GM18870 (cell line): ENCODE measurements at regions not wholly inside any gene's neighbourhood (a gene's known extent, or its start where the extent isn't known, plus 50 kb on each side); places are given as distances from the start of the nearest gene placed in this dataset.
"Not testable (repeated sequence)": the region's sequence is repeated elsewhere in the genome, so short reads cannot be mapped to it uniquely, and the experiment has no call there.

Experiments
- ATAC-seq: cut with Tn5 transposase; IDR thresholded peaks from one replicate; pipeline ENCODE4 v1.9.1; 2021; ENCODE audit warnings: moderate library complexity; ENCODE audit not compliant: unreplicated experiment

DNA sequence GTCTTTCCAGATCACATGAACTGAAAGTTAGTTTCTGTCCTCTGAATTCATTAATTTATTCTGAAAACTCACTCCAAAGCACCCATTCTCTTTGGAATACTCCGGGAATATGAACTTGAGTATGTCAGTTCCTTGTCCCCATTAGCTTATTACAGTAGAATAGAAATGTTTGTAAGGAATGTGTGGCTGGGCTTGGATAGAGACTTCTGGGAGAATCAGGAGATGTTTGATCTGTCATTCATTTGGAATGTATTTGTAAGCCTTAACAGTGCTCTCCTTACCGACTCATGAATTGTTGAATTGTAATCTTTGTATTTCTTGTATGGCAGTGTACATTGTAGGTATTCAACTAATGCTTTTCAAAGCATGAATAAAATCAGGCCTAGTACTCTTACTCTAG, 548.4 kb downstream of the LRRC70 start:
- ATAC-seq = no peak

DNA sequence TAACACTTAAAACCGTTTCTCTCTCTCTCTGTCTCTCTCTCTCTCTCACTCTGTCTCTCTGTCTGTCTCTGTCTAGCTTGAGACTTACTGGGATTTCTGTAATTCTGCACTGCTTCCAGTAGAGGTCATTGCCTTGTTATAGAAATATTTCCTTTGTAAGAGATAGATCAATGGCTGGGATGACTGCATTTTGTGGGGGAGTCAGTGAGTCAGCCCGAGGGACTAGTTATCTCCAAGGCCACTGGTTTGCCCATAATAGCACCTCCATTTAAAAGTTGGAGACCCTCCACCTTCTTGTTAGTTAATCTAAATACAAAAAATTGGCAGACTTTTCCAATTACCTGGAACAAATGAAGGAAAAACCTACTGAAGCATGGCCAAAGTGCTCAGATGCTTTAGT, 547.2 kb downstream of the LRRC70 start:
- peak; percentile 94 for ATAC-seq

- no peak for ATAC-seq
Observed at GRCh38 chr5:63125392-63125791, 546.8 kb downstream of the LRRC70 start.

- no peak for ATAC-seq
Observed at GRCh38 chr5:63124266-63124665, 545.6 kb downstream of the LRRC70 start.

- ATAC-seq = no peak
Observed at GRCh38 chr5:63121471-63121870, 542.9 kb downstream of the LRRC70 start.

GRCh38 chr5:63118221-63118620, 539.6 kb downstream of the LRRC70 start:
- no peak for ATAC-seq

GRCh38 chr5:63111891-63112290, 533.3 kb downstream of the LRRC70 start:
- ATAC-seq = no peak

- ATAC-seq = no peak
Observed at GRCh38 chr5:63101870-63102269, 523.3 kb downstream of the LRRC70 start.

DNA sequence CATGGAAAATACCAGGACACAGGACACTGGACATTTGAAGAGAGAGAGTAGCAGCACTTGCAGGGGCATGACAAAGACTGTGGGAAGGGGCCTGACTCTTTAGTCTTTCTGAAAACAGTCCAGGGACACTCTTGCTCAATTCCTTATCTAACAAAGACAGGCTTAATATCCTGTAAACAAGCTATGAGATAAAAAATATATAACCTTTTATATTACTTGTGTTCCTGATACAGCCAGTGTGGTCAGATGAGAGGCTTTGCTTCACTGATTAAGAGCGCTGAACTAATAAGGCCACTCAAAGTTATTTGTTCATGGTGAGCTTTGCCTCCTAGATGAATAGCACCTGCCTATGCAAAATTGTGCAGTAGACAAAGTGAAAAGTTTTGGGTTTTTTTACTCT, 518.7 kb downstream of the LRRC70 start:
- ATAC-seq = no peak

DNA sequence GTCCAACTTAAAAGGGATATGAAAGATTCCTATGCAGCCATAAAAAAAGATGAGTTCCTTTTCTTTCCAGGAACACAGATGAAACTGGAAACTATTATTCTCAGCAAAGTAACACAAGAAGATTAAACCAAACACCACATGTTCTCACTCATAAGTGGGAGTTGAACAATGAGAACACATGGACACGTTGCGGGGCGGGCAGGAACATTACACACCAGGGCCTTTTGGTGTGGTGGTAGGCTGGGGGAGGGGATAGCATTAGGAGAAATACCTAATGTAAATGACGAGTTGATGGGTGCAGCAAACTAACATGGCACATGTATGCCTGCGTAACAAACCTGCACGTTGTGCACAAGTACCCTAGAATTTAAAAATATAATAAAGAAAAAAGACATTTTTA, 516.1 kb downstream of the LRRC70 start:
- no peak for ATAC-seq

DNA sequence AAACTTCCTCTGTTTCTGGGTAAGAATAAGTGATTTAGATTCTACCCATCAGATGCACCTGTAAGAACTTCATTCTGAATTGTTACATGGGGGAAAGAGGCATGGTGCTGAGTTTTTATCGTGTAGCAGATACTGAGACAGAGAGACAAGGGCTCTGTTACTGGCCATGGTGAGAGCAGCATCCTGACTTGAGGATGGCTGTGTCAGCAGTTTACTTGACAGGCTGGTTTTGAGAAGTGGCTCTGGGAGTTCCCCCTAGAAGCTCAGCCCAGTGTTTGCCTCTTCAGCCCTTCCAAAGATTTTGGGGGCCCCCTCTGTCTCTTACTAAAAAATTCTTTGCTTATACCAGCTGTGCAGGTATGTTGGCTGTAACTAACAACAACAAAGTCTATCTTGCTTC, 510.5 kb downstream of the LRRC70 start:
- ATAC-seq = no peak

GRCh38 chr5:63085561-63085960, 506.9 kb downstream of the LRRC70 start:
- no peak for ATAC-seq

DNA sequence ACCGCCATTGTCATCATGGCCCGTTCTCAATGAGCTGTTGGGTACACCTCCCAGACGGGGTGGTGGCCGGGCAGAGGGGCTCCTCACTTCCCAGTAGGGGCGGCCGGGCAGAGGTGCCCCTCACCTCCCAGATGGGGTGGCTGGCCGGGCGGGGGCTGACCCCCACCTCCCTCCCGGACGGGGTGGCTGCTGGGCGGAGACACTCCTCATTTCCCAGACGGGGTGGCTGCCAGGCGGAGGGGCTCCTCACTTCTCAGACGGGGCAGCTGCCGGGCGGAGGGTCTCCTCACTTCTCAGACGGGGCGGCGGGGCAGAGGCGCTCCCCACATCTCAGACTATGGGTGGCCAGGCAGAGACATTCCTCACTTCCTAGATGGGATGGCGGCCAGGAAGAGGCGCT, 505.1 kb downstream of the LRRC70 start:
- ATAC-seq = not testable (repeated sequence)

DNA sequence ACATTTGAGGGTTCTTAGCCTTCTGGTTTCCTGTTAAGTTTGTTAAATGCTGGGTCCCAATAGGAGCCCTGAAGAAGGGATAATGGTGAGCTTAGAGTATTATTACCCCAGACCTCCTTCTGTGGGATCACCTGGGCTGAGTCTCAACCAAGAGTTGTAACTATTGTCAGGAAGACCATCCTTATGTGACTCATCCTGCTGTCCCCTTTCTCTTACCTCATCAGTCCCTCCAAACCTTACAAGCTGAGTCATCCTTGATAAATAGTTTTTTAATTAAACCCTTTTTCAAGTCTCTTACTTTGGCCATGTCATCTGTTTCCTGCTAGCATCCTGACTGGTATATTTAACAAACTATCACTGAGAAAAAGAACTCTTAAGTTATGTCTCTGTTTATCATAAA, 502.8 kb downstream of the LRRC70 start:
- no peak for ATAC-seq

DNA sequence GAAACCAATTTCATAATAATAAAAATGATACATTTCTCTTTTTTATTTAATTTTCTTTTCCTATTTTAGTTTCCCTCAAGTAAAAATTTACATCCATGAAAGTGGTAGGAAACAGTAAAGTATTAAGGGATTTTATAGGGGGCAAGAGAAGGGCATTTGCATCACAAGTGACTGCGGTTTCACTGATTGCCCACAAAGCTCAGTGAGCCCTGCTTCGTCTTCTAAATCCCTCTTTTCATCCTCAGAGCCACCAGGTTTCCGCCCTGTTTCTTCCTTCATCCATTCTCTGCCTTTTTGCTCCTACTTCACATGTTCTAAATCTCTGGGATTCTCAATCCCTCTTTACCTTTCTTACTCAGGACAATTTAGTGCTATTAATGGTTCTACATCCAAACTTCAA, 491.4 kb downstream of the LRRC70 start:
- no peak for ATAC-seq

- ATAC-seq = no peak
Observed at GRCh38 chr5:63055421-63055820, 476.8 kb downstream of the LRRC70 start.

DNA sequence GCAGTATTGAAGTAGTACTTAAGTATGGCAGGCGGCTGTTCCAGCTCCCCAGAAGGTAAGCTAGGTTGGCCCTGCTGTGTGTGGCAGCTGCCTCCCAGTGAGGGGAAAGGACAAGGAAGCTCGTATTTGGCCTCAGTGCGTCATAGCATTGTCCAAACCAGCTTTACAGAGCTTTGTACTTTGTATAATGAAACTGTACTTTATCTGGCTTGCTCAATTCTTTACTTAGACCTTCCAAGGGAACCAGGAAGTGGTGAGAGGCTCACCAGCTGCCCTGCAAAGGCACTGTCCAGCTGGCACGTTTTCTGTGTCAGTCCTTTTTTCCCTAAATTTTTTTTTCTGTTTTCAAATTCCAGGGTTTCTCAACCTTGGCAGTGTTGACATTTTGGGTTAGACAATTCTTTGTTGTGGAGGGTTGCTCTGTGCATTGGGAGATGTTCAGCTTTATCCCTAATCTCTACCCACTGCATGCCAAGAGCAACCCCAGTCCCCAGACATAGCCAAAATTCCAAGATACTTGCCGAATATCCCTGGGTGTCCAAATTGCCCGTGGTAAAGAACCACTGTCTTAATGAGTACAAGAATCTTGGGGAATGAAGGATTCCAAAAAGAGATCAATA, 474.5 kb downstream of the LRRC70 start:
- no peak for ATAC-seq

DNA sequence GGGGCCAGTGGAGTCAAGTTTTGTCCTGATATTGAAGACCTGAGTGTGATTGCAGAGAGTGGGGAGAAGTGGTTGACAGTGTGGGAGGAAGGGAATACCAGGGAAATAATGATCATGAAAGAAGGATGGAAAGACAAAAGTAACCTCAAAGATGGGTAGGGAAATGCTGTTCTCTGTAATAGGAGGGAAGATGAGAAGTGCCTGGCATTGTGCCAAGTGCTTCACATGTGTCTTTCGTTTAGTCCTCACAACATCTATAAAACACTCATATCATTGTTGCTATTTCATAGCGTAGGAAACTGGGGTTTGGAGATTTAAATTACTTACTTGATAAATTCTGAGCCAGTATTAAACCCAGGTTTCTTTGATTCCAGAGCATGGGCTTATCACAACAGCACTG, 472.3 kb downstream of the LRRC70 start:
- no peak for ATAC-seq

GRCh38 chr5:63049935-63050334, 471.3 kb downstream of the LRRC70 start:
- ATAC-seq = no peak

DNA sequence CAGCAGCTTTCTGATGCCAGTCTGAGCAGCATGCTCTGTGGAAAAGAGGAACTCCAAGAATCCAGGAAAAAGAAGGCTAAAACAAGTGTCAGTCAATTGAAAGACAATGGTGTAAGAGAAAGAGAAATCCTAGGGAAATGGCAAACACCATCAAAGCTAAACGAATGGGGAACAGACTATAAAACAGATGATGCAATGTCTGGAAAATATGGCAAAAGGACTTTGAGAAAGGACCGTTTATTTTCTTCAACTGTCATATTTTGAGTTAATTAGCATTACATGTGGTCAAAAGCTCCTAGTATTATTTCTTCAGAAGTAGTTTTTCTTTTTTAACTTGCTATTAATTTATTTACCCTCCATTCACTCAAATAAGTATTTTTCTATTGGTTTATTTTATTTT, 465.2 kb downstream of the LRRC70 start:
- no peak for ATAC-seq

DNA sequence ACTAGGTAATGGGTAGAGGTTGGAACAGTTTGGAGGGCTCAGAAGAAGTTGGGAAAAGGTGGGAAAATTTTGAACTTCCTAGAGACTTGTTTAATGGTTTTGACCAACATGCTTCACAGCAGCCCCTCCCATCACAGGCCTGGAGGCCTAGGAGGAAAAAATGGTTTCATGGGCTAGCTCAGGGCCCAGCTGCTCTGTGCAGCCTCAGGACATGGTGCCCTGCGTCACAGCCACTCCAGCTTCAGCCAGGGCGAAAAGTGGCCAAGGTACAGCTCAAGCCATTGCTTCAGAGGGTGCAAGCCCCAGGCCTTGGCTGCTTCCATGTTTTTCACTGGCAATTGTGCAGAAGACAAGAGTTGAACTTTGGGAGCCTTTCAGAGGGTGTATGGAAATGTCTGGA, 453.7 kb downstream of the LRRC70 start:
- ATAC-seq = no peak

DNA sequence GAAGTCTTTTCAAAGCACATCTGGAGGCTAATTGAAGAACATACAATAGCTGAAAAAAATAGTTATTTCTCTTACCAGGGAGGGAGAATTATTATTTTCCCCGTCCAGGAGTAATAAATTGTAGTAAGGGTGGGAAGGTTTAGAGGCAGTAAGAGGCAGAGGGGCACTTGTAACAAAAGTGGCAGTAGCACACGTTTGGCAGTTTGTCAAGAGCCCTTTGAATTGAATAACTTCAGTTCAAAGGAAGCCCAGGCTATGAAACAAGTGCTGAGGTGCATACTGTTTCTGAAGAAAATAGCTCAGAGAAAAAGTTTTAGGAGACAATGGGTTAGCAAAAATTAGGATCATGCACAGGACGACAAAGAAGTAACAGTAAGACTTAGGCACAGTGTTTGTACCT, 451.3 kb downstream of the LRRC70 start:
- no peak for ATAC-seq

DNA sequence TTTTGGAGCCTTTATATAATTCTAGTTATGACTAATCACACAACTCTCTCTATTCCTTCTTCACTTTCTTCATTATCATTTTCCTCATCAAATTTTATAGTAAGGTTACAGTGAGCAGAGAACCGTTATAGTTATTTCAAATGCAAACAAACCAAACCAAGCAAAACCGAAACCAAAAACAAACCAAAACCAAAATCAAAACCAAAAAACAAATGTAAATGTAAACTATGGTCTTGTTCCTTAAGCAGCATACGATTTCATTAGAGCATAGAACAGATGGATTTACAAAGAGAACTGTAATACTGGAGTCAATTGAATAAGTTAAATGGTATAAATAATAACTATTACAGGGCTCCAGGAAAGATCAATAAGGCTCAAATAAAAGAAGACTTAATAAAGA, 447.1 kb downstream of the LRRC70 start:
- ATAC-seq = peak; percentile 65

GRCh38 chr5:63022403-63022802, 443.8 kb downstream of the LRRC70 start:
- ATAC-seq = no peak
